ENCODE measurements at regions not wholly inside any gene's neighbourhood (a gene's known extent, or its start where the extent isn't known, plus 50 kb on each side); places are given as distances from the start of the nearest gene placed in this dataset.
"Not testable (repeated sequence)": the region's sequence is repeated elsewhere in the genome, so short reads cannot be mapped to it uniquely, and the experiment has no call there.

DNA sequence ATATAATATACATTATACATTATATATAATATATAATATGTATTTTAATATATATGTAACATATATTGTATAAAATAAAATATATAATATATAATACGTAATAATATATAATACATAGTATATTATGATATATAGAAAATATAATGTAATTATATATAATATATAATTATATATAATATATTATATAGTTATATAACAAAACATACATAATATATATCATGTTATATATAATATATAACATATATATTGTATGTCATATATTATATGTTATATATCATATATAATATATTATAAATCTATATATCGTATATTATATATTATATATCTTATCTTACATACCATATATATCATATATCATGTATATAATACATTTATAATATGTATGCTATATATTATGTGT, 248.2 kb upstream of the TPTE start:
- no peak for DNase-seq (ENCODE audit: low spot score)
- no peak for ATAC-seq
- no peak overlapping the region for H3K4me3 ChIP-seq (replicated peaks in 1 of 3; ENCODE audit: insufficient read depth in 1 of 3, low read depth in 2 of 3, low read length in 3 of 3)
- ChIA-PET CTCF (ENCODE audit: low intra/inter-chr PET ratio, low total read pairs) (no interaction called here), POLR2A (no interaction called here)
- H3K4me1 ChIP-seq (ENCODE audit: insufficient read depth, low read length), result no peaks in the 10 kb centered on the region
- no peaks in the 10 kb centered on the region for H3K79me2 ChIP-seq (ENCODE audit: insufficient read depth, low read length)
- H3K27me3 ChIP-seq (ENCODE audit: control insufficient read depth in 1 of 2, insufficient read depth in 2 of 2, low read length in 2 of 2), result no peaks in the 10 kb centered on the region
- TF ChIP-seq, protein P1, sequence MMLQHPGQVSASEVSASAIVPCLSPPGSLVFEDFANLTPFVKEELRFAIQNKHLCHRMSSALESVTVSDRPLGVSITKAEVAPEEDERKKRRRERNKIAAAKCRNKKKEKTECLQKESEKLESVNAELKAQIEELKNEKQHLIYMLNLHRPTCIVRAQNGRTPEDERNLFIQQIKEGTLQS (CRISPR knock-in tag; IDR thresholded peaks at IDR 0.05), result no peak
- TF ChIP-seq, protein P2, sequence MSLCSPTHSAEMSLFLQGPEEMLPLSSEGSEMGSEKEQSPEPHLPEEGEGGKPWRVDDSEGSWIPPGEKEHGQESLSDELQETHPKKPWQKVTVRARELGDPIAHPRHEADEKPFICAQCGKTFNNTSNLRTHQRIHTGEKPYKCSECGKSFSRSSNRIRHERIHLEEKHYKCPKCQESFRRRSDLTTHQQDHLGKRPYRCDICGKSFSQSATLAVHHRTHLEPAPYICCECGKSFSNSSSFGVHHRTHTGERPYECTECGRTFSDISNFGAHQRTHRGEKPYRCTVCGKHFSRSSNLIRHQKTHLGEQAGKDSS (CRISPR knock-in tag; IDR thresholded peaks at IDR 0.05; ENCODE audit: borderline replicate concordance, low read depth), result no peak
- TF ChIP-seq, protein P3, sequence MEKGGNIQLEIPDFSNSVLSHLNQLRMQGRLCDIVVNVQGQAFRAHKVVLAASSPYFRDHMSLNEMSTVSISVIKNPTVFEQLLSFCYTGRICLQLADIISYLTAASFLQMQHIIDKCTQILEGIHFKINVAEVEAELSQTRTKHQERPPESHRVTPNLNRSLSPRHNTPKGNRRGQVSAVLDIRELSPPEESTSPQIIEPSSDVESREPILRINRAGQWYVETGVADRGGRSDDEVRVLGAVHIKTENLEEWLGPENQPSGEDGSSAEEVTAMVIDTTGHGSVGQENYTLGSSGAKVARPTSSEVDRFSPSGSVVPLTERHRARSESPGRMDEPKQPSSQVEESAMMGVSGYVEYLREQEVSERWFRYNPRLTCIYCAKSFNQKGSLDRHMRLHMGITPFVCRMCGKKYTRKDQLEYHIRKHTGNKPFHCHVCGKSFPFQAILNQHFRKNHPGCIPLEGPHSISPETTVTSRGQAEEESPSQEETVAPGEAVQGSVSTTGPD (CRISPR knock-in tag; IDR thresholded peaks at IDR 0.05), result no peak
- TF ChIP-seq ELF1 (CRISPR knock-in tag; IDR thresholded peaks at IDR 0.05) (no peak), KDM5A (IDR thresholded peaks at IDR 0.05; ENCODE audit: borderline replicate concordance, low read length) (0 out of 2 replicates have a peak, but pooled peaks have one; percentile 26)
- TF ChIP-seq, protein P4, sequence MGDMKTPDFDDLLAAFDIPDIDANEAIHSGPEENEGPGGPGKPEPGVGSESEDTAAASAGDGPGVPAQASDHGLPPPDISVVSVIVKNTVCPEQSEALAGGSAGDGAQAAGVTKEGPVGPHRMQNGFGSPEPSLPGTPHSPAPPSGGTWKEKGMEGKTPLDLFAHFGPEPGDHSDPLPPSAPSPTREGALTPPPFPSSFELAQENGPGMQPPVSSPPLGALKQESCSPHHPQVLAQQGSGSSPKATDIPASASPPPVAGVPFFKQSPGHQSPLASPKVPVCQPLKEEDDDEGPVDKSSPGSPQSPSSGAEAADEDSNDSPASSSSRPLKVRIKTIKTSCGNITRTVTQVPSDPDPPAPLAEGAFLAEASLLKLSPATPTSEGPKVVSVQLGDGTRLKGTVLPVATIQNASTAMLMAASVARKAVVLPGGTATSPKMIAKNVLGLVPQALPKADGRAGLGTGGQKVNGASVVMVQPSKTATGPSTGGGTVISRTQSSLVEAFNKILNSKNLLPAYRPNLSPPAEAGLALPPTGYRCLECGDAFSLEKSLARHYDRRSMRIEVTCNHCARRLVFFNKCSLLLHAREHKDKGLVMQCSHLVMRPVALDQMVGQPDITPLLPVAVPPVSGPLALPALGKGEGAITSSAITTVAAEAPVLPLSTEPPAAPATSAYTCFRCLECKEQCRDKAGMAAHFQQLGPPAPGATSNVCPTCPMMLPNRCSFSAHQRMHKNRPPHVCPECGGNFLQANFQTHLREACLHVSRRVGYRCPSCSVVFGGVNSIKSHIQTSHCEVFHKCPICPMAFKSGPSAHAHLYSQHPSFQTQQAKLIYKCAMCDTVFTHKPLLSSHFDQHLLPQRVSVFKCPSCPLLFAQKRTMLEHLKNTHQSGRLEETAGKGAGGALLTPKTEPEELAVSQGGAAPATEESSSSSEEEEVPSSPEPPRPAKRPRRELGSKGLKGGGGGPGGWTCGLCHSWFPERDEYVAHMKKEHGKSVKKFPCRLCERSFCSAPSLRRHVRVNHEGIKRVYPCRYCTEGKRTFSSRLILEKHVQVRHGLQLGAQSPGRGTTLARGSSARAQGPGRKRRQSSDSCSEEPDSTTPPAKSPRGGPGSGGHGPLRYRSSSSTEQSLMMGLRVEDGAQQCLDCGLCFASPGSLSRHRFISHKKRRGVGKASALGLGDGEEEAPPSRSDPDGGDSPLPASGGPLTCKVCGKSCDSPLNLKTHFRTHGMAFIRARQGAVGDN (CRISPR knock-in tag; IDR thresholded peaks at IDR 0.05), result no peak
- no peak overlapping the region for H3K4me2 ChIP-seq (ENCODE audit: low read depth, low read length)
- H3K27ac ChIP-seq (ENCODE audit: extremely low read length, insufficient read depth, low read length), result no peak overlapping the region
- no peak for FAIRE-seq
- WGBS (ENCODE audit: low lambda C conversion rate), result 38% methylated on average over 2 of the region's 2 CpGs
- H4K20me1 ChIP-seq (ENCODE audit: insufficient read depth, low read length), result no peaks in the 10 kb centered on the region
- no peak overlapping the region for H3K9ac ChIP-seq (ENCODE audit: insufficient read depth, low read depth, low read length)
- no TSS peak for BruUV-seq (replicated peaks)
- H3K36me3 ChIP-seq (replicated peaks in 1 of 2; ENCODE audit: control insufficient read depth in 1 of 2, insufficient read depth in 2 of 2, low read length in 2 of 2), result no peaks in the 10 kb centered on the region
- H3K9me3 ChIP-seq (ENCODE audit: low read length), result peaks cover 22% of the 10 kb centered on the region
- intact Hi-C loops (cut with micrococcal nuclease; ENCODE audit: unreplicated experiment), result no loop called here
- no peak overlapping the region for H2AFZ ChIP-seq (ENCODE audit: low read length)
- in situ Hi-C loops (cut with HindIII; ENCODE audit: extremely low pct_ligation_motif_present, low pct_unique_long_range_greater_than_20kb), result no loop called here

DNA sequence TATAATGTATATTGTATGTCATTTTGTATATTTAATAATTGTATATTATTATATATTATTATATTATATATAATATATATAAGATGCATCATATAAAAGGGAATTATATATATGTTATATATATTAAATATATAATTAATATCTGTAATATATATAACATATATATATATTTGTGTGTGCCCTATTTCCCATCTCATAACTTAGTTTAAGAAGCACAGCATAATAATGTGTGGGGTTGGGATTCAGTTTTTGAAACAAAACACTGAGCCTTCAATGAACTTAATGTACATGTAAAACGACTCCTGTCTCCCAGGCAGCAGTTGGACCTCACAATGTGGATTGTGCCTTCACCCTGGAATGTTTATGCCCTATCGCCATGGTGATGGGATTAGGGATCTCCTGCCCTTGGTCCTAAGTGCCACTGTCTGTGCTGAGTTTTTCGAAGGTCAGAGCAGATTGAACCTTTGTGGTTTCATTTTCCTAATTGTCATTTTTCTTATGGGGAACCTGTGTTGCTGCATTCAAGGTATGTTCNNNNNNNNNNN, 247.5 kb upstream of the TPTE start:
- POLR2A ChIA-PET; intact Hi-C loops (cut with micrococcal nuclease; ENCODE audit: unreplicated experiment); H3K9ac ChIP-seq (ENCODE audit: insufficient read depth, low read depth, low read length); H3K27ac ChIP-seq (ENCODE audit: extremely low read length, insufficient read depth, low read length); H3K4me2 ChIP-seq (ENCODE audit: low read depth, low read length); H3K4me3 ChIP-seq (replicated peaks in 1 of 3; ENCODE audit: insufficient read depth in 1 of 3, low read depth in 2 of 3, low read length in 3 of 3); H3K4me1 ChIP-seq (ENCODE audit: insufficient read depth, low read length); H3K79me2 ChIP-seq (ENCODE audit: insufficient read depth, low read length); FAIRE-seq; H4K20me1 ChIP-seq (ENCODE audit: insufficient read depth, low read length); BruUV-seq (replicated peaks); H3K27me3 ChIP-seq (ENCODE audit: control insufficient read depth in 1 of 2, insufficient read depth in 2 of 2, low read length in 2 of 2); in situ Hi-C loops (cut with HindIII; ENCODE audit: extremely low pct_ligation_motif_present, low pct_unique_long_range_greater_than_20kb); CTCF ChIA-PET (ENCODE audit: low intra/inter-chr PET ratio, low total read pairs); H2AFZ ChIP-seq (ENCODE audit: low read length); ATAC-seq; H3K36me3 ChIP-seq (replicated peaks in 1 of 2; ENCODE audit: control insufficient read depth in 1 of 2, insufficient read depth in 2 of 2, low read length in 2 of 2): not testable (repeated sequence)
- 19% methylated on average over 3 of the region's 3 CpGs for WGBS (ENCODE audit: low lambda C conversion rate)
- DNase-seq (ENCODE audit: low spot score), result peak; percentile 1
- H3K9me3 ChIP-seq (ENCODE audit: low read length), result peaks cover 22% of the 10 kb centered on the region
